ENCODE measurements at regions not wholly inside any gene's neighbourhood (a gene's known extent, or its start where the extent isn't known, plus 50 kb on each side); places are given as distances from the start of the nearest gene placed in this dataset.
A peak's percentile ranks its signal among the peaks of the same experiment; 100 is the strongest.
"Not testable (repeated sequence)": the region's sequence is repeated elsewhere in the genome, so short reads cannot be mapped to it uniquely, and the experiment has no call there.

GRCh38 chr5:91963166-91963565, 580.0 kb upstream of the ARRDC3 start:
- no peak for DNase-seq (ENCODE audit: low read depth in 2 of 2)

- DNase-seq (ENCODE audit: low read depth in 2 of 2), result no peak
Measured at GRCh38 chr5:91957666-91958065, 574.5 kb upstream of the ARRDC3 start.

GRCh38 chr5:91956738-91957137, 573.6 kb upstream of the ARRDC3 start:
- no peak for DNase-seq (ENCODE audit: low read depth in 2 of 2)

- no peak for DNase-seq (ENCODE audit: low read depth in 2 of 2)
Measured at GRCh38 chr5:91955610-91956009, 572.5 kb upstream of the ARRDC3 start.

- DNase-seq (ENCODE audit: low read depth in 2 of 2), result no peak
Measured at GRCh38 chr5:91954136-91954535, 571.0 kb upstream of the ARRDC3 start.

GRCh38 chr5:91950328-91950727, 567.2 kb upstream of the ARRDC3 start:
- DNase-seq (ENCODE audit: low read depth in 2 of 2), result no peak

- DNase-seq (ENCODE audit: low read depth in 2 of 2), result no peak
Measured at GRCh38 chr5:91946870-91947269, 563.8 kb upstream of the ARRDC3 start.

- no peak for DNase-seq (ENCODE audit: low read depth in 2 of 2)
Measured at GRCh38 chr5:91941588-91941987, 558.5 kb upstream of the ARRDC3 start.

GRCh38 chr5:91938441-91938840, 555.3 kb upstream of the ARRDC3 start:
- no peak for DNase-seq (ENCODE audit: low read depth in 2 of 2)

GRCh38 chr5:91937121-91937520, 554.0 kb upstream of the ARRDC3 start:
- no peak for DNase-seq (ENCODE audit: low read depth in 2 of 2)

GRCh38 chr5:91929522-91929817, 546.4 kb upstream of the ARRDC3 start:
- DNase-seq (ENCODE audit: low read depth in 2 of 2), result no peak

GRCh38 chr5:91928754-91929521, 545.8 kb upstream of the ARRDC3 start:
- DNase-seq (ENCODE audit: low read depth in 2 of 2), result peak; percentile 7 to 21

GRCh38 chr5:91927439-91927838, 544.3 kb upstream of the ARRDC3 start:
- DNase-seq (ENCODE audit: low read depth in 2 of 2), result no peak

- no peak for DNase-seq (ENCODE audit: low read depth in 2 of 2)
Measured at GRCh38 chr5:91925249-91925648, 542.1 kb upstream of the ARRDC3 start.

- DNase-seq (ENCODE audit: low read depth in 2 of 2), result not testable (repeated sequence)
Measured at GRCh38 chr5:91917037-91917814, 534.1 kb upstream of the ARRDC3 start.

- DNase-seq (ENCODE audit: low read depth in 2 of 2), result no peak
Measured at GRCh38 chr5:91910655-91911054, 527.5 kb upstream of the ARRDC3 start.

- no peak for DNase-seq (ENCODE audit: low read depth in 2 of 2)
Measured at GRCh38 chr5:91910247-91910646, 527.1 kb upstream of the ARRDC3 start.

GRCh38 chr5:91906494-91906893, 523.4 kb upstream of the ARRDC3 start:
- no peak for DNase-seq (ENCODE audit: low read depth in 2 of 2)

GRCh38 chr5:91906027-91906426, 522.9 kb upstream of the ARRDC3 start:
- DNase-seq (ENCODE audit: low read depth in 2 of 2), result no peak

- DNase-seq (ENCODE audit: low read depth in 2 of 2), result no peak
Measured at GRCh38 chr5:91898898-91899297, 515.8 kb upstream of the ARRDC3 start.

- DNase-seq (ENCODE audit: low read depth in 2 of 2), result no peak
Measured at GRCh38 chr5:91898019-91898418, 514.9 kb upstream of the ARRDC3 start.

GRCh38 chr5:91888810-91889209, 505.7 kb upstream of the ARRDC3 start:
- no peak for DNase-seq (ENCODE audit: low read depth in 2 of 2)

Measured in lung microvascular endothelial cell (primary cell).